GM12873 (cell line): ENCODE measurements at regions not wholly inside any gene's neighbourhood (a gene's known extent, or its start where the extent isn't known, plus 50 kb on each side); places are given as distances from the start of the nearest gene placed in this dataset.

Experiments
- CTCF ChIP-seq: IDR thresholded peaks from 2 replicates; pipeline ENCODE4 v1.5.1; 2012; ENCODE audit warnings: low read depth, mild to moderate bottlenecking, moderate library complexity, low read length, control low read depth; ENCODE audit not compliant: insufficient read depth; ENCODE audit errors: missing control alignments

- no peak for TF ChIP-seq CTCF
These were observed 429.9 kb downstream of the NR2F1-AS1 start for GRCh38 chr5:93151121-93151520.

- no peak for TF ChIP-seq CTCF
These were observed 430.6 kb downstream of the NR2F1-AS1 start for GRCh38 chr5:93150311-93151012.

GRCh38 chr5:93145767-93146166, 435.3 kb downstream of the NR2F1-AS1 start:
- no peak for TF ChIP-seq CTCF

- no peak for TF ChIP-seq CTCF
These were observed 436.0 kb downstream of the NR2F1-AS1 start for GRCh38 chr5:93145019-93145418.

GRCh38 chr5:93141969-93142368, 439.1 kb downstream of the NR2F1-AS1 start:
- no peak for TF ChIP-seq CTCF

GRCh38 chr5:93130624-93131490, 450.2 kb downstream of the NR2F1-AS1 start:
- no peak for TF ChIP-seq CTCF

- no peak for TF ChIP-seq CTCF
These were observed 454.4 kb downstream of the NR2F1-AS1 start for GRCh38 chr5:93126634-93127033.
